MM.1S (cell line): ENCODE measurements at regions not wholly inside any gene's neighbourhood (a gene's known extent, or its start where the extent isn't known, plus 50 kb on each side); places are given as distances from the start of the nearest gene placed in this dataset.

Source experiments
- DNase-seq: peaks from one replicate; pipeline ENCODE4 v3.0.0-alpha.2; 2015
- H2AFZ ChIP-seq: fragments of 300-600 bp; sonication (generic); 2 replicates; pipeline ENCODE4 v1.6.0; 2016; ENCODE audit warnings: antibody characterized with exemption, low read length
- H3F3A ChIP-seq: fragments of 300-600 bp; sonication (generic); 2 replicates; pipeline ENCODE4 v1.6.1; 2016; ENCODE audit warnings: mild to moderate bottlenecking, antibody characterized with exemption, low read length, moderate library complexity, mixed read lengths; ENCODE audit not compliant: insufficient read depth
- H3K27ac ChIP-seq: fragments of 300-600 bp; sonication (generic); 2 replicates; pipeline ENCODE4 v1.5.1; 2016; ENCODE audit warnings: mild to moderate bottlenecking, low read length
- H3K27me3 ChIP-seq: fragments of 300-600 bp; sonication (generic); replicated peaks from 2 replicates; pipeline ENCODE4 v1.6.0; 2016; ENCODE audit warnings: low read length; ENCODE audit not compliant: insufficient read depth
- H3K36me3 ChIP-seq: fragments of 300-600 bp; sonication (generic); replicated peaks from 2 replicates; pipeline ENCODE4 v1.6.1; 2016; ENCODE audit warnings: mild to moderate bottlenecking, low read length, mixed read lengths; ENCODE audit not compliant: insufficient read depth
- H3K4me1 ChIP-seq: fragments of 300-600 bp; sonication (generic); 2 replicates; pipeline ENCODE4 v1.6.1; 2016; ENCODE audit warnings: low read length, mixed read lengths
- H3K4me2 ChIP-seq: fragments of 300-600 bp; sonication (generic); 2 replicates; pipeline ENCODE4 v1.6.0; 2016; ENCODE audit warnings: low read depth, low read length
- H3K4me3 ChIP-seq: fragments of 300-600 bp; sonication (generic); 2 replicates; pipeline ENCODE4 v1.5.1; 2016; ENCODE audit warnings: low read length, mixed read lengths
- H3K79me2 ChIP-seq: fragments of 300-600 bp; sonication (generic); 2 replicates; pipeline ENCODE4 v1.6.1; 2016; ENCODE audit warnings: mixed run types, low read length, mixed read lengths
- H3K9ac ChIP-seq: fragments of 300-600 bp; sonication (generic); 2 replicates; pipeline ENCODE4 v1.6.1; 2016; ENCODE audit warnings: low read length, mixed read lengths
- H3K9me2 ChIP-seq: fragments of 300-600 bp; sonication (generic); replicated peaks from 2 replicates; pipeline ENCODE4 v1.6.1; 2016; ENCODE audit warnings: mild to moderate bottlenecking, low read length, mixed read lengths; ENCODE audit not compliant: insufficient read depth
- H3K9me3 ChIP-seq: fragments of 300-600 bp; sonication (generic); replicated peaks from 2 replicates; pipeline ENCODE4 v1.6.1; 2016; ENCODE audit warnings: mild to moderate bottlenecking, low read length, mixed read lengths; ENCODE audit not compliant: insufficient read depth
- H4K20me1 ChIP-seq: fragments of 300-600 bp; sonication (generic); 2 replicates; pipeline ENCODE4 v1.6.1; 2016; ENCODE audit warnings: mild to moderate bottlenecking, low read length, moderate library complexity, mixed read lengths; ENCODE audit not compliant: insufficient read depth
- EZH2 ChIP-seq: fragments of 300-600 bp; sonication (generic); optimal IDR thresholded peaks from 2 replicates; pipeline ENCODE3; 2017; ENCODE audit warnings: low read depth, mild to moderate bottlenecking, antibody characterized with exemption, low read length, mixed read lengths
- EZH2phosphoT487 ChIP-seq: fragments of 300-600 bp; sonication (generic); IDR thresholded peaks from 2 replicates; pipeline ENCODE4 v1.6.1; 2018; ENCODE audit warnings: antibody characterized with exemption, low read length
- TF ChIP-seq, protein P1 (sequence below): fragments of 300-600 bp; sonication (generic); IDR thresholded peaks from 2 replicates; pipeline ENCODE4 v1.5.1; 2016; ENCODE audit warnings: antibody characterized with exemption, low read length, mixed read lengths

DNA sequence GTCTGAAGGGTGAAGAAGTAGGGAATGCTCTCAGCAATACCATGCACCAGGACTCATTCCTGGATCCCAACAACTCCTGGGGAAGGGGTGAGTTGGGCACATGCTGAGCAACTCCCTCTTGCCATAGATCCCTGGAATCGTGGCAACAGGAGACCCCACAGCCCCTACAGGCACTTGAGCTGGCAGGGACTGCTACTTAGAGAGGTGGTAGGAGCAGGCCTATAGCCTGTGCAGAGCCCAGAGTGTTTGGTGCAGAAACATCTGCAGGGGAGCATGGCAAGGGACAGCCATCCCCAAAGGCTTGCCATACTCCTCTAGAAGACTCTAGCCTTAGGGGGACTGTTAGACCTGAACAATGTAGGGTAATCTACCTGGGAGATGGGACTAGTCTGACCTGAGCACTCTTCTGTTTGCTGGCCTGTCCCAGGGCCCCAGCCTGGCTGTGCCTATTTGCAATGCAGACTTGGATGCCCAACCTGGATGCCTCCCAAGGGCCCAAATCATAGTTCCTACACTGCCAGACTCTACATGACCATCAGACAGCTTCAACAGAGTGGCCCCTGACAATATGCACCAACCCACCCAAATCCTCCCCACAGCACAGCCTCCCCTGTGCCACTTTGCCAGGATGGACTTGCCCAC lies 568.6 kb upstream of the KIF2B start:
- Histone ChIP-seq H3K9me2 (no peaks in the 10 kb centered on the region), H3K9me3 (no peaks in the 10 kb centered on the region), H3K36me3 (no peaks in the 10 kb centered on the region), H3K27ac (no peak overlapping the region), H3K4me3 (no peak overlapping the region), H3K27me3 (no peaks in the 10 kb centered on the region), H3K4me2 (no peak overlapping the region), H3K79me2 (no peaks in the 10 kb centered on the region), H3F3A (no peaks in the 10 kb centered on the region), H4K20me1 (no peaks in the 10 kb centered on the region), H3K9ac (no peak overlapping the region), H2AFZ (no peak overlapping the region), H3K4me1 (no peaks in the 10 kb centered on the region)
- TF ChIP-seq EZH2phosphoT487: no peak
- TF ChIP-seq EZH2: no peak
- TF ChIP-seq, protein P1, sequence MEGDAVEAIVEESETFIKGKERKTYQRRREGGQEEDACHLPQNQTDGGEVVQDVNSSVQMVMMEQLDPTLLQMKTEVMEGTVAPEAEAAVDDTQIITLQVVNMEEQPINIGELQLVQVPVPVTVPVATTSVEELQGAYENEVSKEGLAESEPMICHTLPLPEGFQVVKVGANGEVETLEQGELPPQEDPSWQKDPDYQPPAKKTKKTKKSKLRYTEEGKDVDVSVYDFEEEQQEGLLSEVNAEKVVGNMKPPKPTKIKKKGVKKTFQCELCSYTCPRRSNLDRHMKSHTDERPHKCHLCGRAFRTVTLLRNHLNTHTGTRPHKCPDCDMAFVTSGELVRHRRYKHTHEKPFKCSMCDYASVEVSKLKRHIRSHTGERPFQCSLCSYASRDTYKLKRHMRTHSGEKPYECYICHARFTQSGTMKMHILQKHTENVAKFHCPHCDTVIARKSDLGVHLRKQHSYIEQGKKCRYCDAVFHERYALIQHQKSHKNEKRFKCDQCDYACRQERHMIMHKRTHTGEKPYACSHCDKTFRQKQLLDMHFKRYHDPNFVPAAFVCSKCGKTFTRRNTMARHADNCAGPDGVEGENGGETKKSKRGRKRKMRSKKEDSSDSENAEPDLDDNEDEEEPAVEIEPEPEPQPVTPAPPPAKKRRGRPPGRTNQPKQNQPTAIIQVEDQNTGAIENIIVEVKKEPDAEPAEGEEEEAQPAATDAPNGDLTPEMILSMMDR: no peak
- DNase-seq: no peak

- Histone ChIP-seq H3K27ac (no peak overlapping the region), H3K9ac (no peak overlapping the region), H3F3A (no peaks in the 10 kb centered on the region), H4K20me1 (no peaks in the 10 kb centered on the region), H2AFZ (no peak overlapping the region), H3K4me2 (no peak overlapping the region), H3K27me3 (no peaks in the 10 kb centered on the region), H3K36me3 (no peaks in the 10 kb centered on the region), H3K4me3 (no peak overlapping the region), H3K9me3 (no peaks in the 10 kb centered on the region), H3K4me1 (no peaks in the 10 kb centered on the region), H3K9me2 (no peaks in the 10 kb centered on the region), H3K79me2 (no peaks in the 10 kb centered on the region)
- no peak for DNase-seq
- TF ChIP-seq EZH2phosphoT487 (no peak), EZH2 (no peak)
- TF ChIP-seq, protein P1: no peak
Observed at GRCh38 chr17:53249036-53249435, 573.7 kb upstream of the KIF2B start.

DNA sequence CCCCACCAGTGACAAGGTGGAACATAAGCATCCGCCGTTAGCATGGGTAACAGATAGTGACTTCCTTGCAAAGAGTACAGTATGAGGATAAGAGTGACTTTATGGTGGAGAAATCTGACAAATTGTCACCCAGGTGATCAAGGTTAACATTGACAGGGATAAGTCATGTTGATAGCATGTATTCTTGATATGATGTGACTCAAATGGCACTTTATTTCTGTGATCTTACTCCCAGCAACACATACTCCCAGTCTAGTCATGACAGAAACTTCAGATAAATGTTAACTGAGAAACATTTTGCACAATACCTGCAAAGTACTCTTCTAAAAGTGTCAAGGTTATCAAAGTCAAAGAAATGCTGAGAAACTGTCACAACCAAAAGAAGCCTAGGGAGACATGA lies 588.6 kb upstream of the KIF2B start:
- DNase-seq: no peak
- no peaks in the 10 kb centered on the region for H3K4me1 ChIP-seq
- TF ChIP-seq EZH2: no peak
- no peak for TF ChIP-seq EZH2phosphoT487
- TF ChIP-seq, protein P1: no peak
- no peak overlapping the region for H3K4me3 ChIP-seq
- H3K9me3 ChIP-seq: no peaks in the 10 kb centered on the region
- H3K9me2 ChIP-seq: no peaks in the 10 kb centered on the region
- H4K20me1 ChIP-seq: no peaks in the 10 kb centered on the region
- H3K36me3 ChIP-seq: no peaks in the 10 kb centered on the region
- H3K79me2 ChIP-seq: no peaks in the 10 kb centered on the region
- no peak overlapping the region for H3K27ac ChIP-seq
- H3K9ac ChIP-seq: no peak overlapping the region
- no peak overlapping the region for H3K4me2 ChIP-seq
- H3F3A ChIP-seq: no peaks in the 10 kb centered on the region
- H3K27me3 ChIP-seq: no peaks in the 10 kb centered on the region
- no peak overlapping the region for H2AFZ ChIP-seq
